Psoas muscle (tissue), 7 donors: ENCODE measurements at regions not wholly inside any gene's neighbourhood (a gene's known extent, or its start where the extent isn't known, plus 50 kb on each side); places are given as distances from the start of the nearest gene placed in this dataset.

ENCODE experiments used
- ATAC-seq, 4 donors: fragments of 200-7000 bp; cut with Tn5 transposase; one replicate each; pipeline ENCODE4 v1.9.1; 2020; ENCODE audit warnings: moderate library complexity in 3 of 4, mild to moderate bottlenecking in 2 of 4
- DNase-seq, 2 donors: peaks; one replicate each; pipeline ENCODE4 v3.0.0-alpha.2; 2020
- H3K27ac ChIP-seq: fragments of 200-600 bp; one replicate; pipeline ENCODE4 v1.8.0; 2022
- H3K27me3 ChIP-seq, 3 donors: fragments of 200-600 bp in 1 of 3; one replicate each; pipeline versions ENCODE4 v1.6.1 to v1.8.0; 2013 to 2022; ENCODE audit warnings: low read length in 2 of 3, mild to moderate bottlenecking in 2 of 3, moderate library complexity in 1 of 3; ENCODE audit not compliant: insufficient read depth in 3 of 3
- H3K36me3 ChIP-seq, 2 donors: fragments of 200-600 bp in 1 of 2; one replicate each; pipeline versions ENCODE4 v1.6.1 to v1.8.0; 2013 to 2022; ENCODE audit warnings: low read depth in 1 of 2, mild to moderate bottlenecking in 1 of 2, moderate library complexity in 1 of 2; ENCODE audit not compliant: insufficient read depth in 1 of 2
- H3K4me1 ChIP-seq: fragments of 200-600 bp; one replicate; pipeline ENCODE4 v1.8.0; 2022
- H3K4me3 ChIP-seq: fragments of 200-600 bp; one replicate; pipeline ENCODE4 v1.8.0; 2022; ENCODE audit warnings: mild to moderate bottlenecking
- H3K9me3 ChIP-seq: fragments of 200-600 bp; one replicate; pipeline ENCODE4 v1.8.0; 2022
- CTCF ChIP-seq: fragments of 200-600 bp; IDR thresholded peaks from one replicate; pipeline ENCODE4 v1.8.0; 2022; ENCODE audit warnings: antibody characterized with exemption
- WGBS, 3 donors: extraction: QIAGEN DNeasy Blood & Tissue Kit; methylation state at CpG; one replicate each; pipeline versions ENCODE4 v1.1.6 to v1.1.7; 2013; 5-methylcytosine and 5-hydroxymethylcytosine counted together
- intact Hi-C, 2 donors: fragments of 100-400 bp; cut with DNase I; formaldehyde crosslinking; loops; one replicate each; pipeline versions ENCODE4 v1.11.0 to v1.14.2; 2022
- donor health status: healthy with polysubstance abuse.
- donor health status: DM: no; HTN: no; CAD: no; lungs with moderate emphysema.
- donor health status: Bipolar disorder and iron deficiency.
- donor health status: healthy.
- donor health status: DM: yes; HTN: yes; CAD: no.
- donor health status: DM: no; HTN: no; CAD: no.
- donor health status: DM: yes; HTN: yes; CAD: no.

- Histone ChIP-seq H3K36me3 (no peaks in the 10 kb centered on the region), H3K27ac (no peak overlapping the region), H3K4me3 (no peak overlapping the region), H3K27me3 (no peaks in the 10 kb centered on the region), H3K9me3 (no peaks in the 10 kb centered on the region), H3K4me1 (no peaks in the 10 kb centered on the region)
- DNase-seq, result no peak
- 83 to 88% (median 85%) methylated on average over 8 of the region's 8 CpGs for WGBS, 3 donors
- ATAC-seq, result no peak
- intact Hi-C loops, result no loop called here
- no peak for TF ChIP-seq CTCF
Measured at GRCh38 chr11:119805663-119806062, 76.7 kb upstream of the NECTIN1 start.

GRCh38 chr11:119804698-119805097 lies 75.7 kb upstream of the NECTIN1 start:
- intact Hi-C loops, result no loop called here
- 84 to 90% (median 89%) methylated on average over 5 of the region's 5 CpGs for WGBS, 3 donors
- DNase-seq, result no peak
- Histone ChIP-seq H3K9me3 (no peaks in the 10 kb centered on the region), H3K36me3 (no peaks in the 10 kb centered on the region), H3K4me1 (no peaks in the 10 kb centered on the region), H3K27me3 (peaks cover 0 to under 1% (median 0%) of the 10 kb centered on the region in 3 donors), H3K4me3 (no peak overlapping the region), H3K27ac (no peak overlapping the region)
- TF ChIP-seq CTCF, result no peak
- ATAC-seq, result no peak

- DNase-seq, result no peak
- 77 to 82% (median 80%) methylated on average over 6 of the region's 6 CpGs for WGBS, 3 donors
- Histone ChIP-seq H3K9me3 (no peaks in the 10 kb centered on the region), H3K4me3 (no peak overlapping the region), H3K27ac (no peak overlapping the region), H3K36me3 (no peaks in the 10 kb centered on the region), H3K4me1 (no peaks in the 10 kb centered on the region), H3K27me3 (peaks cover 0 to 8% (median 0%) of the 10 kb centered on the region in 3 donors)
- ATAC-seq, result no peak
- no peak for TF ChIP-seq CTCF
- intact Hi-C loops, result no loop called here
Measured at GRCh38 chr11:119803726-119804294, 74.8 kb upstream of the NECTIN1 start.

- DNase-seq (no peak), ATAC-seq (no peak)
- intact Hi-C loops, result no loop called here
- no peaks in the 10 kb centered on the region for H3K4me1 ChIP-seq
- WGBS, 3 donors, result 70 to 79% (median 74%) methylated on average over 6 of the region's 6 CpGs
- H3K4me3 ChIP-seq, result no peak overlapping the region
- H3K9me3 ChIP-seq, result no peaks in the 10 kb centered on the region
- no peak overlapping the region for H3K27ac ChIP-seq
- H3K36me3 ChIP-seq, result no peaks in the 10 kb centered on the region
- no peak for TF ChIP-seq CTCF
- H3K27me3 ChIP-seq, result peaks cover 0 to 13% (median 0%) of the 10 kb centered on the region in 3 donors
Measured at GRCh38 chr11:119803139-119803538, 74.1 kb upstream of the NECTIN1 start.

GRCh38 chr11:119802670-119803069 lies 73.7 kb upstream of the NECTIN1 start:
- no peak overlapping the region for H3K27ac ChIP-seq
- no peak for ATAC-seq
- no peaks in the 10 kb centered on the region for H3K9me3 ChIP-seq
- intact Hi-C loops, result no loop called here
- no peaks in the 10 kb centered on the region for H3K4me1 ChIP-seq
- peaks cover 0 to 13% (median 0%) of the 10 kb centered on the region in 3 donors for H3K27me3 ChIP-seq
- WGBS, 3 donors, result 81 to 87% (median 86%) methylated on average over 5 of the region's 5 CpGs
- no peaks in the 10 kb centered on the region for H3K36me3 ChIP-seq
- no peak overlapping the region for H3K4me3 ChIP-seq
- no peak for TF ChIP-seq CTCF
- DNase-seq, result no peak
